ENCODE measurements at regions not wholly inside any gene's neighbourhood (a gene's known extent, or its start where the extent isn't known, plus 50 kb on each side); places are given as distances from the start of the nearest gene placed in this dataset.
A peak's percentile ranks its signal among the peaks of the same experiment; 100 is the strongest.
"Not testable (repeated sequence)": the region's sequence is repeated elsewhere in the genome, so short reads cannot be mapped to it uniquely, and the experiment has no call there.

GRCh38 chr6:150755524-150755923 is 110.0 kb upstream of the MTHFD1L start:
- TF ChIP-seq CTCF (IDR thresholded peaks at IDR 0.05; ENCODE audit: extremely low read depth, insufficient read depth, missing control alignments) = no peak
- DNase-seq (ENCODE audit: low spot score) = no peak
- in situ Hi-C loops (cut with MboI; ENCODE audit: low pct_unique_long_range_greater_than_20kb, low sequenced_read_pairs, unreplicated experiment) = no loop called here

- no peak for TF ChIP-seq CTCF (IDR thresholded peaks at IDR 0.05; ENCODE audit: extremely low read depth, insufficient read depth, missing control alignments)
- in situ Hi-C loops (cut with MboI; ENCODE audit: low pct_unique_long_range_greater_than_20kb, low sequenced_read_pairs, unreplicated experiment) = no loop called here
- no peak for DNase-seq (ENCODE audit: low spot score)
Measured at GRCh38 chr6:150756173-150756572, 109.3 kb upstream of the MTHFD1L start.

GRCh38 chr6:150757807-150758206 is 107.7 kb upstream of the MTHFD1L start:
- in situ Hi-C loops (cut with MboI; ENCODE audit: low pct_unique_long_range_greater_than_20kb, low sequenced_read_pairs, unreplicated experiment) = not testable (repeated sequence)

GRCh38 chr6:150759483-150759882 is 106.0 kb upstream of the MTHFD1L start:
- TF ChIP-seq CTCF (IDR thresholded peaks at IDR 0.05; ENCODE audit: extremely low read depth, insufficient read depth, missing control alignments) = no peak
- in situ Hi-C loops (cut with MboI; ENCODE audit: low pct_unique_long_range_greater_than_20kb, low sequenced_read_pairs, unreplicated experiment) = no loop called here

More at GRCh38 chr6:150757807-150758206, 107.7 kb upstream of the MTHFD1L start:
- DNase-seq (ENCODE audit: low spot score) = not testable (repeated sequence)

GRCh38 chr6:150761771-150762170 is 103.7 kb upstream of the MTHFD1L start:
- DNase-seq (ENCODE audit: low spot score) = no peak
- TF ChIP-seq CTCF (IDR thresholded peaks at IDR 0.05; ENCODE audit: extremely low read depth, insufficient read depth, missing control alignments) = no peak
- in situ Hi-C loops (cut with MboI; ENCODE audit: low pct_unique_long_range_greater_than_20kb, low sequenced_read_pairs, unreplicated experiment) = no loop called here

More at GRCh38 chr6:150759483-150759882, 106.0 kb upstream of the MTHFD1L start:
- DNase-seq (ENCODE audit: low spot score) = no peak

- no peak for TF ChIP-seq CTCF (IDR thresholded peaks at IDR 0.05; ENCODE audit: extremely low read depth, insufficient read depth, missing control alignments)
- DNase-seq (ENCODE audit: low spot score) = no peak
- in situ Hi-C loops (cut with MboI; ENCODE audit: low pct_unique_long_range_greater_than_20kb, low sequenced_read_pairs, unreplicated experiment) = no loop called here
Measured at GRCh38 chr6:150764334-150765066, 101.0 kb upstream of the MTHFD1L start.

- in situ Hi-C loops (cut with MboI; ENCODE audit: low pct_unique_long_range_greater_than_20kb, low sequenced_read_pairs, unreplicated experiment) = no loop called here
- DNase-seq (ENCODE audit: low spot score) = peak; percentile 18
- no peak for TF ChIP-seq CTCF (IDR thresholded peaks at IDR 0.05; ENCODE audit: extremely low read depth, insufficient read depth, missing control alignments)
Measured at GRCh38 chr6:150765067-150765764, 100.3 kb upstream of the MTHFD1L start.

All from GM13977 (cell line).